ACC112 (cell line): ENCODE measurements at regions not wholly inside any gene's neighbourhood (a gene's known extent, or its start where the extent isn't known, plus 50 kb on each side); places are given as distances from the start of the nearest gene placed in this dataset.

Source experiments
- H2AFZ ChIP-seq: fragments of 200-600 bp; sonication (generic); one replicate; pipeline ENCODE4 v1.6.0; 2017; ENCODE audit warnings: antibody characterized with exemption, low read length; ENCODE audit not compliant: unreplicated experiment
- H3K27ac ChIP-seq: fragments of 200-600 bp; sonication (generic); 2 replicates; pipeline ENCODE4 v1.5.1; 2014; ENCODE audit warnings: low read depth, mild to moderate bottlenecking, antibody characterized with exemption, low read length, moderate library complexity
- H3K27me3 ChIP-seq: fragments of 200-600 bp; sonication (generic); 2 replicates; pipeline ENCODE4 v1.6.1; 2014; ENCODE audit warnings: mild to moderate bottlenecking, antibody characterized with exemption, low read length, moderate library complexity, mixed read lengths; ENCODE audit not compliant: insufficient read depth
- H3K36me3 ChIP-seq: fragments of 200-600 bp; sonication (generic); 2 replicates; pipeline ENCODE4 v1.6.1; 2016; ENCODE audit warnings: mild to moderate bottlenecking, antibody characterized with exemption, low read length, moderate library complexity, mixed read lengths; ENCODE audit not compliant: insufficient read depth
- H3K4me1 ChIP-seq: fragments of 200-600 bp; sonication (generic); one replicate; pipeline ENCODE4 v1.6.1; 2016; ENCODE audit warnings: low read length, mixed read lengths; ENCODE audit not compliant: insufficient read depth, unreplicated experiment, control insufficient read depth
- H3K4me3 ChIP-seq: fragments of 200-600 bp; sonication (generic); 2 replicates; pipeline ENCODE4 v1.5.1; 2014; ENCODE audit warnings: mild to moderate bottlenecking, low read depth, low read length
- H3K79me2 ChIP-seq: fragments of 200-600 bp; sonication (generic); one replicate; pipeline ENCODE4 v1.6.0; 2016; ENCODE audit warnings: low read length; ENCODE audit not compliant: control insufficient read depth, unreplicated experiment, insufficient read depth

- H3K4me1 ChIP-seq: peaks cover 7% of the 10 kb centered on the region
- no peak overlapping the region for H2AFZ ChIP-seq
- no peak overlapping the region for H3K27ac ChIP-seq
Measured at GRCh38 chr6:25220857-25221256, 58.3 kb upstream of the CARMIL1 start.

GRCh38 chr6:25222006-25222678 is 57.0 kb upstream of the CARMIL1 start:
- Histone ChIP-seq H3K79me2 (no peaks in the 10 kb centered on the region), H2AFZ (peak overlapping the region; percentile 60), H3K27ac (no peak overlapping the region), H3K36me3 (no peaks in the 10 kb centered on the region), H3K4me1 (peaks cover 7% of the 10 kb centered on the region), H3K27me3 (no peaks in the 10 kb centered on the region), H3K4me3 (no peak overlapping the region)

More at GRCh38 chr6:25220857-25221256, 58.3 kb upstream of the CARMIL1 start:
- H3K4me3 ChIP-seq: no peak overlapping the region
- H3K27me3 ChIP-seq: no peaks in the 10 kb centered on the region
- no peaks in the 10 kb centered on the region for H3K79me2 ChIP-seq
- no peaks in the 10 kb centered on the region for H3K36me3 ChIP-seq

GRCh38 chr6:25223490-25223991 is 55.6 kb upstream of the CARMIL1 start:
- peaks cover 7% of the 10 kb centered on the region for H3K4me1 ChIP-seq
- no peaks in the 10 kb centered on the region for H3K36me3 ChIP-seq
- H3K79me2 ChIP-seq: no peaks in the 10 kb centered on the region
- H3K4me3 ChIP-seq: peak overlapping the region; percentile 76
- H3K27me3 ChIP-seq: no peaks in the 10 kb centered on the region
- no peak overlapping the region for H3K27ac ChIP-seq
- peak overlapping the region; percentile 93 for H2AFZ ChIP-seq

GRCh38 chr6:25224242-25224641 is 54.9 kb upstream of the CARMIL1 start:
- Histone ChIP-seq H3K4me1 (peaks cover 9% of the 10 kb centered on the region), H3K27ac (no peak overlapping the region), H3K79me2 (no peaks in the 10 kb centered on the region), H2AFZ (peak overlapping the region; percentile 93), H3K36me3 (no peaks in the 10 kb centered on the region), H3K27me3 (no peaks in the 10 kb centered on the region), H3K4me3 (peak overlapping the region; percentile 76; the same call in 1 of the 2 replicates)

GRCh38 chr6:25227854-25228253 is 51.3 kb upstream of the CARMIL1 start:
- Histone ChIP-seq H3K27me3 (no peaks in the 10 kb centered on the region), H3K27ac (no peak overlapping the region), H3K4me1 (peaks cover 22% of the 10 kb centered on the region), H3K36me3 (no peaks in the 10 kb centered on the region), H2AFZ (no peak overlapping the region), H3K4me3 (no peak overlapping the region), H3K79me2 (no peaks in the 10 kb centered on the region)
